ENCODE measurements at regions not wholly inside any gene's neighbourhood (a gene's known extent, or its start where the extent isn't known, plus 50 kb on each side); places are given as distances from the start of the nearest gene placed in this dataset.

GRCh38 chr20:21994203-21994602 is 288.7 kb downstream of the PAX1 start:
- H3K4me3 ChIP-seq (ENCODE audit: low read length): no peak overlapping the region
- no peaks in the 10 kb centered on the region for H3K36me3 ChIP-seq (ENCODE audit: insufficient read depth, low read length)
- WGBS: 96% methylated on average over 2 of the region's 2 CpGs
- no peaks in the 10 kb centered on the region for H3K27me3 ChIP-seq (ENCODE audit: insufficient read depth, low read length)
- H3K4me1 ChIP-seq (ENCODE audit: insufficient read depth, low read length): no peaks in the 10 kb centered on the region
- no peaks in the 10 kb centered on the region for H3K9me3 ChIP-seq (ENCODE audit: insufficient read depth, low read depth, low read length)
- no peak overlapping the region for H3K27ac ChIP-seq (ENCODE audit: low read depth, low read length)
- no peak overlapping the region for H3K9ac ChIP-seq (ENCODE audit: low read depth, low read length)

- Histone ChIP-seq H3K4me1 (ENCODE audit: insufficient read depth, low read length) (no peaks in the 10 kb centered on the region), H3K4me3 (ENCODE audit: low read length) (no peak overlapping the region), H3K27ac (ENCODE audit: low read depth, low read length) (no peak overlapping the region), H3K9me3 (ENCODE audit: insufficient read depth, low read depth, low read length) (no peaks in the 10 kb centered on the region), H3K36me3 (ENCODE audit: insufficient read depth, low read length) (no peaks in the 10 kb centered on the region), H3K9ac (ENCODE audit: low read depth, low read length) (no peak overlapping the region), H3K27me3 (ENCODE audit: insufficient read depth, low read length) (no peaks in the 10 kb centered on the region)
- WGBS: 92% methylated on average over 3 of the region's 3 CpGs
These were observed 277.1 kb downstream of the PAX1 start for GRCh38 chr20:21982559-21982958.

GRCh38 chr20:21981597-21982344 is 276.3 kb downstream of the PAX1 start:
- Histone ChIP-seq H3K9ac (ENCODE audit: low read depth, low read length) (no peak overlapping the region), H3K27me3 (ENCODE audit: insufficient read depth, low read length) (no peaks in the 10 kb centered on the region), H3K4me1 (ENCODE audit: insufficient read depth, low read length) (no peaks in the 10 kb centered on the region), H3K4me3 (ENCODE audit: low read length) (no peak overlapping the region), H3K27ac (ENCODE audit: low read depth, low read length) (no peak overlapping the region), H3K36me3 (ENCODE audit: insufficient read depth, low read length) (no peaks in the 10 kb centered on the region), H3K9me3 (ENCODE audit: insufficient read depth, low read depth, low read length) (no peaks in the 10 kb centered on the region)
- 96% methylated on average over 5 of the region's 6 CpGs for WGBS

GRCh38 chr20:21981179-21981578 is 275.7 kb downstream of the PAX1 start:
- H3K9me3 ChIP-seq (ENCODE audit: insufficient read depth, low read depth, low read length): no peaks in the 10 kb centered on the region
- no peak overlapping the region for H3K9ac ChIP-seq (ENCODE audit: low read depth, low read length)
- no peaks in the 10 kb centered on the region for H3K36me3 ChIP-seq (ENCODE audit: insufficient read depth, low read length)
- H3K4me1 ChIP-seq (ENCODE audit: insufficient read depth, low read length): no peaks in the 10 kb centered on the region
- 95% methylated on average over 3 of the region's 3 CpGs for WGBS
- H3K27me3 ChIP-seq (ENCODE audit: insufficient read depth, low read length): no peaks in the 10 kb centered on the region
- no peak overlapping the region for H3K27ac ChIP-seq (ENCODE audit: low read depth, low read length)
- no peak overlapping the region for H3K4me3 ChIP-seq (ENCODE audit: low read length)

- H3K4me1 ChIP-seq (ENCODE audit: insufficient read depth, low read length): no peaks in the 10 kb centered on the region
- no peak overlapping the region for H3K4me3 ChIP-seq (ENCODE audit: low read length)
- WGBS: 94% methylated on average over 2 of the region's 2 CpGs
- no peaks in the 10 kb centered on the region for H3K27me3 ChIP-seq (ENCODE audit: insufficient read depth, low read length)
- H3K36me3 ChIP-seq (ENCODE audit: insufficient read depth, low read length): no peaks in the 10 kb centered on the region
- no peak overlapping the region for H3K27ac ChIP-seq (ENCODE audit: low read depth, low read length)
- no peak overlapping the region for H3K9ac ChIP-seq (ENCODE audit: low read depth, low read length)
- no peaks in the 10 kb centered on the region; the same call in 1 of the 2 replicates for H3K9me3 ChIP-seq (ENCODE audit: insufficient read depth, low read depth, low read length)
These were observed 266.0 kb downstream of the PAX1 start for GRCh38 chr20:21971436-21971835.

GRCh38 chr20:21968486-21968885 is 263.0 kb downstream of the PAX1 start:
- Histone ChIP-seq H3K4me3 (ENCODE audit: low read length) (no peak overlapping the region), H3K9ac (ENCODE audit: low read depth, low read length) (no peak overlapping the region), H3K4me1 (ENCODE audit: insufficient read depth, low read length) (no peaks in the 10 kb centered on the region), H3K27me3 (ENCODE audit: insufficient read depth, low read length) (no peaks in the 10 kb centered on the region), H3K9me3 (ENCODE audit: insufficient read depth, low read depth, low read length) (peaks cover 1% of the 10 kb centered on the region; the same call in 1 of the 2 replicates), H3K27ac (ENCODE audit: low read depth, low read length) (no peak overlapping the region), H3K36me3 (ENCODE audit: insufficient read depth, low read length) (no peaks in the 10 kb centered on the region)

GRCh38 chr20:21967481-21967880 is 262.0 kb downstream of the PAX1 start:
- H3K9ac ChIP-seq (ENCODE audit: low read depth, low read length): no peak overlapping the region
- 93% methylated on average over 5 of the region's 5 CpGs for WGBS
- no peak overlapping the region for H3K27ac ChIP-seq (ENCODE audit: low read depth, low read length)
- H3K4me3 ChIP-seq (ENCODE audit: low read length): no peak overlapping the region
- peaks cover 11% of the 10 kb centered on the region; the same call in 1 of the 2 replicates for H3K9me3 ChIP-seq (ENCODE audit: insufficient read depth, low read depth, low read length)
- H3K36me3 ChIP-seq (ENCODE audit: insufficient read depth, low read length): no peaks in the 10 kb centered on the region
- H3K27me3 ChIP-seq (ENCODE audit: insufficient read depth, low read length): no peaks in the 10 kb centered on the region
- no peaks in the 10 kb centered on the region for H3K4me1 ChIP-seq (ENCODE audit: insufficient read depth, low read length)

GRCh38 chr20:21956591-21956990 is 251.1 kb downstream of the PAX1 start:
- Histone ChIP-seq H3K36me3 (ENCODE audit: insufficient read depth, low read length) (no peaks in the 10 kb centered on the region), H3K9me3 (ENCODE audit: insufficient read depth, low read depth, low read length) (0 out of 2 replicates have a peak, but pooled peaks cover 2% of the 10 kb centered on the region), H3K4me3 (ENCODE audit: low read length) (no peak overlapping the region)

GRCh38 chr20:21947406-21947805 is 241.9 kb downstream of the PAX1 start:
- Histone ChIP-seq H3K27ac (ENCODE audit: low read depth, low read length) (no peak overlapping the region), H3K4me3 (ENCODE audit: low read length) (no peak overlapping the region), H3K27me3 (ENCODE audit: insufficient read depth, low read length) (no peaks in the 10 kb centered on the region), H3K36me3 (ENCODE audit: insufficient read depth, low read length) (no peaks in the 10 kb centered on the region), H3K4me1 (ENCODE audit: insufficient read depth, low read length) (no peaks in the 10 kb centered on the region), H3K9ac (ENCODE audit: low read depth, low read length) (no peak overlapping the region), H3K9me3 (ENCODE audit: insufficient read depth, low read depth, low read length) (no peaks in the 10 kb centered on the region)
- 92% methylated on average over 2 of the region's 2 CpGs for WGBS

More at GRCh38 chr20:21956591-21956990, 251.1 kb downstream of the PAX1 start:
- Histone ChIP-seq H3K9ac (ENCODE audit: low read depth, low read length) (no peak overlapping the region), H3K4me1 (ENCODE audit: insufficient read depth, low read length) (no peaks in the 10 kb centered on the region), H3K27ac (ENCODE audit: low read depth, low read length) (no peak overlapping the region), H3K27me3 (ENCODE audit: insufficient read depth, low read length) (no peaks in the 10 kb centered on the region)

- H3K4me3 ChIP-seq (ENCODE audit: low read length): no peak overlapping the region
- H3K9ac ChIP-seq (ENCODE audit: low read depth, low read length): no peak overlapping the region
- H3K36me3 ChIP-seq (ENCODE audit: insufficient read depth, low read length): no peaks in the 10 kb centered on the region
- no peaks in the 10 kb centered on the region for H3K9me3 ChIP-seq (ENCODE audit: insufficient read depth, low read depth, low read length)
- WGBS: 95% methylated on average over 5 of the region's 5 CpGs
- no peak overlapping the region for H3K27ac ChIP-seq (ENCODE audit: low read depth, low read length)
- no peaks in the 10 kb centered on the region for H3K27me3 ChIP-seq (ENCODE audit: insufficient read depth, low read length)
- no peaks in the 10 kb centered on the region for H3K4me1 ChIP-seq (ENCODE audit: insufficient read depth, low read length)
These were observed 238.8 kb downstream of the PAX1 start for GRCh38 chr20:21944227-21944626.

- Histone ChIP-seq H3K27ac (ENCODE audit: low read depth, low read length) (no peak overlapping the region), H3K9ac (ENCODE audit: low read depth, low read length) (no peak overlapping the region), H3K4me3 (ENCODE audit: low read length) (no peak overlapping the region), H3K36me3 (ENCODE audit: insufficient read depth, low read length) (no peaks in the 10 kb centered on the region), H3K4me1 (ENCODE audit: insufficient read depth, low read length) (peaks cover 17% of the 10 kb centered on the region), H3K27me3 (ENCODE audit: insufficient read depth, low read length) (no peaks in the 10 kb centered on the region), H3K9me3 (ENCODE audit: insufficient read depth, low read depth, low read length) (no peaks in the 10 kb centered on the region)
- WGBS: 91% methylated on average over 8 of the region's 8 CpGs
These were observed 236.7 kb downstream of the PAX1 start for GRCh38 chr20:21941941-21942805.

All from HUES64 (cell line).